Left hindlimb (tissue), 1 donor: ENCODE measurements at regions not wholly inside any gene's neighbourhood (a gene's known extent, or its start where the extent isn't known, plus 50 kb on each side); places are given as distances from the start of the nearest gene placed in this dataset.
"Not testable (repeated sequence)": the region's sequence is repeated elsewhere in the genome, so short reads cannot be mapped to it uniquely, and the experiment has no call there.

Source experiments
- DNase-seq: peaks from one replicate; pipeline ENCODE4 v3.0.0-alpha.2; 2018

DNA sequence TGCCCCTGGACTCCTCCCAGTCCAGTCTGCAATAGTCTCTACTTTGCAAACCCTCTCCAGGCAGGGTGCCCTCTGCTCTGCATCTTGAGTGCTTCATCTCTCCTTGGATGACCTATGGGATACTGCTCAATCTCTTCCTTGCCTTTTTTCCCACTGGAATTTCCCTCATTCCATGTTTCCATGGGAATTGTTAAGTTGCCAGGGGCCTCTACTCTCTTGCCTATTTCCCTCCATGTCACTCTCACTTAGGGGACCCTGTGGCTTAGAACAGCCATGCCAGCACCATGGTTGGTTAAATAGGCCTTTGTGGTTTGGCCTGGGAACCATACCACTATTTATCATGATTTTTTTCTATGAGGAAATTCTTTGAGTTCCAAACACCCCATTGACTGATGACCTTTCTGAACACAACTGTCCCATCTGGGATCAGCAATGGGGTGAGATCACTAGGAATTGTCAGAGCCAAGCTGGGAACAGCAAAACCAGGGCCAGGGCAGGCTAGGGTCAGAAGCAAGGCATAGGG, 91.4 kb upstream of the RBMS1 start:
- no peak for DNase-seq

DNA sequence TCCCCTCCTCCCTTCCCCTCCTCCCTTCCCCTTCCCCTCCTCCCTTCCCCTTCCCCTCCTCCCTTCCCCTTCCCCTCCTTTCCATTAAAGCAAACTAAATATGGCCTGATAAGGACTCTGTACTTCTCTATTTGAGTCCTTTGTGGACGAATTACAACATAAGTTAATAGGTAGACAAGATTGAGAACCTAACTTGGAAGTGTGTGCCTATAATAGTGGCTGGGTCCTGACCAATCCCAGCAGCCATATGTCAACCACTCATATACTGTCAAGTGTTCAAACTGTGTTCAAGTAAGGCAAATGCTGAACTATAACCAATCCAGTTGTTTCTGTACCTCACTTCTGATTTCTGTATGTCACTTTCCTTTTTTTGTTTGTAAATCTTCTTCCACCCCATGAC, 97.1 kb upstream of the RBMS1 start:
- DNase-seq = no peak

DNA sequence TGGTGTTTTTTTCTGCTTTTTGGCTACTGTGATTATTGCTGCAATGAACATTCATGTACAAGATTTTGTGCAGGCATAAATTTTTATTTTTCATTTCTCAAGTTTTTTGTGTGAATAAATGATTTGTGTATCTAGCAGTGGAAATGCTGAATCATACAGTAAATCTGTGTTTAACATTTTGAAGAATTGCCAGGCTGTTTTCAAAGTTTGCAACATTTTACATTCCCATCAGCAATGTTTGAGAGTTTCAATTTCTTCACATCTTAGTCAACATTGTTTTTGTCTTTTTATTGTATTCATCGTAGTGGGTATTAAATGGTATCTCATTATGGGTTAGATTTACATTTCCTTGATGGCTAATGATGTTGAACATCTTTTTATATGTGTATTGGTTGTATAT, 98.8 kb upstream of the RBMS1 start:
- no peak for DNase-seq

DNA sequence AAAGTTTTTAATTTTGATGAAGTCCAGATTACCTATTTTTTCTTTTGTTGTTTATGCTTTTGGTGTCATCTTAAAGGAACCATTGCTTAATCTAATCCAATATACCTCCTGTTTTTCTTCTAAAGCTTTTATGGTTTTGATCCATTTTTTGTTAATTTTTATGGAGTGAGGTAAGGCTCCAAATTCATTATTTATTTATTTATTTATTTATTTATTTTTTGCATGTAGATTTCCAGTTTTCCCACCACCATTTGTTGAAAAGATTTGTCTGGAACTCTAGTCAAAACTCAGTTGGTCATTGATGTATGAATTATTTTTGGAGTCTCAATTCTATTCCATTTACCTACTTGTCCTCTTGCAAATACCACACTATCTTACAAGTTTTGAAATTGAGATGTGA, 99.4 kb upstream of the RBMS1 start:
- no peak for DNase-seq

DNA sequence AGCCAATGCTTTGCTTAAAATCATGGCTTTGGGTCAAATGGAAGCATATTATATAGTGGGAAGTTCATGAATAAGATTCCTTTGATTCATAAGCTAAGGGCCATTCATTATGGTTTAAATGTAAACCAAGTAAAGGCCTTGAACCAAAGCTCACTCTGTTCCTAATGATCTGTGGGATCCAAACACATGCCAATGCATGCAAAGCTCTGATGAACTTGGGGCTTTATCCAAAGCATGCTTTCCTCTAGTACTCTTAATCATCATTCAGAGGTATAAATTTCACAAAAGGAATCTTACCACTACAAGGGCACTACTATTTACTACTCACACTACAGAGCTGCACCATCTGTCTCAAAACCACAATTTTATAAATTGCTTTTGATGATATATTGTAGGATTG, 102.8 kb upstream of the RBMS1 start:
- no peak for DNase-seq

- not testable (repeated sequence) for DNase-seq
These were observed 106.8 kb upstream of the RBMS1 start for GRCh38 chr2:160600437-160600836.

DNA sequence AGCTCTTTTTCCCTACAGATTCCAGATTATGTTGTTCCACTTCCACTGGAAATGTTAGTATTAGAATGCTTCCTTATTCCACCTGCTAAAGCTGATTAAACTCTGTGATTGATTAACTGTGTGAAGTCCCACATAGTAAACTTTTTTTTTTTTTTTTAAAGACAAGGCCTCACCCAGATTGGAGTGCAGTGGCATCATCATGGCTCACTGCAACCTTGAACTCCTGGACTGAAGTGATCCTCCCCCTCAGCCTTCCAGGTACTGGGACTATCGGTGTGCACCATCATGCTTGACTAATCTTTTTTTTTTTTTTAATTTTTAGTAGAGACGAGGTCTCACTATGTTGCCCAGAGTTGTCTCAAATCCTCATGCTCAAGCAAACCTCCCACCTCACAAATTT, 108.5 kb upstream of the RBMS1 start:
- DNase-seq = no peak

DNA sequence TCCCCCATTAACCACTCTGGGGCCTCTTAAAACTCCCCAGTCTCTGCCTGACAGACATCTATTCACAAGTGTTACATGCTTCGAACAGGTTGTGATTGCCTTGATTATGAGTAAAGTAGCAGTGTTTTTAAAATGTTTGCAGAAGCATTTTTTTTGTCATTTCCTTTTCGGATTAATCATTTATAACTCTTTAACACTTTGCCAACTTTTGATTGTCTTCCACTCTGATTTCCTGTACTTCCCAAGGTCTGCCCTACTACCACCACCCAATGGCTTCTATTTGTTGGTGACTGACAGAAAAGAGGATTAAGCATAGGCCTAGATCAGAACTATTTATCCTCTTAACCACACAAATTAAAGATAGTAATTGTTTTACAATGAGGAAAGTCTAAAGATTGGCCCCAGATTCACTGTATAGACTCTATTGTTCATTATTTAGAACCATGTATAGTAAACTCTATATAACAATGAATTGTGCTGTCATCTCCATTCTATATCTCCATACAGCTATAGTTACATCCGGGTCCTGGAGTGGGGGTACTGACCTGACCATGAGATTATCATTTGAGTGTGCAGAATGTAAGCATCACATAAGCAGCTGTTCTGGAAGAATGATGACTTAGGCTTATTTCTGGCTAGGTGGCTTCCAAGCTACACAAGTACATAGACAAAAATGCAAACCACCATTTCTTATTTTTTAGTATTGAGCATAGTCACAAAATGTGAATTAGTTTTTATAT, 110.3 kb upstream of the RBMS1 start:
- DNase-seq = no peak

DNA sequence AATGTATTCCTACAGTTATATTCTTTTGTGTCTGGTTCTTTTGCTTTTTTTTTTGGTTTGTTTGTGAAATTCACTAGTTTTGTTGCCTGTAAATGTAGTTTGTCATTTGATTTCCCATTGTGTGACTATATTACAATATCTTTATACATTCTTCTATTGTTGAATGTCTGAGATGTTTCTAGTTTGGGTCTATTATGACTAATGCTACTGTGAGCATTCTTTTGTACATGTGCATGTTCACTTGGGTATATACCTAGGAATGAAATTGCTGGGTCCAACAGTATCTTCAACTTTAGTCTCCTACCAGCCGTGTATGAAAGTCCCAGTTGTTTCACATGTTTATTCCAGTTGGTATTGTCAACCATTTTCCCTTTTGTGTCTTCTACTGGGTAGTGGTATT, 112.7 kb upstream of the RBMS1 start:
- no peak for DNase-seq

DNA sequence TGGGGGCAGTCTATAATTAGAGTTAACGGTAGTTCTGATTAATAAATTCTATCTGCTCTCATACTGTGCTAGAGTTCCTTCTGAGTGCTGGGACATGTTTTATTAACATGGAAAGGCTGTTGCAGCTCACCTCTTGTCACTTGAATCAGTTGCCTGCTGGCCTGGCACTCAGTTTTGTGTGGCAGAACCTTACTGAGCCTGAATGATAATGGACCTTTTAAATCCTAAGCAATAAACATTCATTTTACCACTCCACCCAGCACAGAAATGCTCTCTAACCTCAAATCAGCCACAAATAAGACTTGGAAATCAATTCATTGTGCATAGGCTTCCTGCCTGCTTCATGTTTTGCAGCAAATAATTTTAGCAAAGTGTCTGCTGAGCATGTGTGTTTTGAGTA, 115.0 kb upstream of the RBMS1 start:
- DNase-seq = no peak

DNA sequence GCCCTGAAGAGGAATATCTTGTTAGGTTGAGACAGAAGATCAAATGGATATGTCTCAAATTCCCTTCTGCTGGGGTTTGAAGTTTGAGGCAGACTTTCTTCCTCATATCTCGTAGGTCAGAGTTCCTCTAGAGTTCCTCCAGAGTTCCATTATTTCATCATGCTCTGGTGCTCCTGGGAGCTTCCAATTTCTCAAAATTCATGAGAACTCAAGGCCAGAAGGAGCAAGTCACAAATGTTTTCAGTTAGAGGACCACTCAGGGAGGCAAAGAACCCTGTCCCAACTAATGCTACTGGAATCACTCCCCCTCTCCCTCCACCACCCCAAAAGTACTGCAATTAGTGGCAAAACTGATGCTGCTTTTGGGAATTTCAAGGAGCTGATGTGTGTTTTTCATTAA, 115.7 kb upstream of the RBMS1 start:
- DNase-seq = no peak

- no peak for DNase-seq
These were observed 116.4 kb upstream of the RBMS1 start for GRCh38 chr2:160610041-160610440.

GRCh38 chr2:160612266-160612856, 118.8 kb upstream of the RBMS1 start:
- no peak for DNase-seq

- no peak for DNase-seq
These were observed 120.0 kb upstream of the RBMS1 start for GRCh38 chr2:160613466-160614153.

DNA sequence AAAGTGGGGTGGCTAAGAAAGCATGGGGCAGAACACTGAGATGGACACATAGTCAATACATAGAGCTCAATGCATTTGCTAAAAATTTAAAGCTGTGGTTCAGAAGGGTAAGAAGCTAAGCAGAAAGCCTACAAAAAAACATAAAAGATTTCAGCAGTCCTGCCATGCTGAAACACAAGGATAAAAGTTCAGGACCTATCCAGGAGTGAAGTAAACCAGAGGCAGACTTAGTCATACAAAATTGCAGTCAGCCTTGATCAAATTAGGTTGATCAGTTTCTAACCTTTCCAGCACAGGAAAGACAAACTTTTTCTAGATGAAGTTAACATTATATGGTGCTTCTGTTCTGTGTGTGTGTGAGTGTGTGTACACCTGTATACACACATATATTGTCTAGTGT, 120.8 kb upstream of the RBMS1 start:
- no peak for DNase-seq

- DNase-seq = no peak
These were observed 122.1 kb upstream of the RBMS1 start for GRCh38 chr2:160615706-160616105.

GRCh38 chr2:160616149-160616548, 122.5 kb upstream of the RBMS1 start:
- DNase-seq = no peak

DNA sequence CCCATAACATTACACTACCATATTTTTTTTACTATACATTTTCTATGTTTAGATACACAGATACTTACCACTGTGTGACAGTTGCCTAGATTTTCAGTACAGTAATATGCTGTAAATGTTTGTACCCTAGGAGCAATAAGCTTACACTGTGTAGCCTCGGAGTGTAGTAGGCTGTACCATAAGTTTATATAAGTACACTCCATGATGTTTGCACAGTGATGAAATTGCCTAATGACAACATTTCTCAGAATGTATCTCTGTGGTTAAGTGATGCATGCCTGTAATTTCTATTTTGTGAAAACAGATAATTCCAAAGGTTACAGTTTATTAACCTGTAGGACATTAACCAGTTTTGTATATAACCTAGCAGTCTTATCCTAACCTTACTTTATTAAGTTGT, 128.1 kb upstream of the RBMS1 start:
- no peak for DNase-seq

DNA sequence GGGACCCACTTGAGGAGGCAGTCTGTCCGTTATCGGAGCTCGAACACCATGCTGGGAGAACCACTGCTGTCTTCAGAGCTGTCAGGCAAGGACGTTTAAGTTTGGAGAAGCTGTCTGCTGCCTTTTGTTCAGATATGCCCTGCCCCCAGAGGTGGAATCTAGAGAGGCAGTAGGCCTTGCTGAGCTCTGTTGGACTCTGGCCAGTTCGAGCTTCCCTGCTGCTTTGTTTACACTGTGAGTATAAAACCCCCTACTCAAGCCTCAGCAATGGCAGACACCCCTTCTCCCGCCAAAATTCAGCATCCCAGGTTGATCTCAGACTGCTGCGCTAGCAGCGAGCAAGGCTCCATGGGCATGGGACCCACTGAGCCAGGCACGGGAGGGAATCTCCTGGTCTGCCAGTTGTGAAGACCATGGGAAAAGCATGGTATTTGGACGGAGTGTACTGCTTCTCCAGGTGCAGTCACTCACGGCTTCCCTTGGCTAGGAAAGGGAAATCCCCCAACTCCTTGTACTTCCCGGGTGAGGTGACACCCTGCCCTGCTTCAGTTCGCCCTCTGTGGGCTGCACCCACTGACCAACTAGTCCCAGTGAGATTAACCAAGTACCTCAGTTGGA, 134.5 kb upstream of the RBMS1 start:
- not testable (repeated sequence) for DNase-seq

DNA sequence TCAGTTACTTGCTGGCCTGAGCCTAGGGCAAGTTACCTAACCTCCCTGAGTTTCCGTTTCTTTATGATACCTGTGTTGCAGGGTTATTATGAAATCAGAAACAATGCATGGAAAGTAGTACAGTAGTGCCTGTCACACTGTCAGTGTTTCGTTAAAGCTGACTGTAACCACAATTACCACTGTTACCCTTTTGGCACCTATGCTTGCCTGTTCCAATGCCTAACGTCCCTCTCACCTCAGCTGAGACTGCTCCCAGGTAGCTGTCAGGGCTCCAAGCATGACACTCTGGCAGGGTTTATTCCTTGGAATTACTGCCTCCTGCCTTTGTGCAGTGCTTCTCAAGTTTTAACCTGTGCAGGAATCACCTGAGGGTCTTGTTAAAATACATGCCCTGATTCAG, 135.2 kb upstream of the RBMS1 start:
- no peak for DNase-seq

GRCh38 chr2:160630801-160631590, 137.4 kb upstream of the RBMS1 start:
- peak; percentile 57 for DNase-seq

DNA sequence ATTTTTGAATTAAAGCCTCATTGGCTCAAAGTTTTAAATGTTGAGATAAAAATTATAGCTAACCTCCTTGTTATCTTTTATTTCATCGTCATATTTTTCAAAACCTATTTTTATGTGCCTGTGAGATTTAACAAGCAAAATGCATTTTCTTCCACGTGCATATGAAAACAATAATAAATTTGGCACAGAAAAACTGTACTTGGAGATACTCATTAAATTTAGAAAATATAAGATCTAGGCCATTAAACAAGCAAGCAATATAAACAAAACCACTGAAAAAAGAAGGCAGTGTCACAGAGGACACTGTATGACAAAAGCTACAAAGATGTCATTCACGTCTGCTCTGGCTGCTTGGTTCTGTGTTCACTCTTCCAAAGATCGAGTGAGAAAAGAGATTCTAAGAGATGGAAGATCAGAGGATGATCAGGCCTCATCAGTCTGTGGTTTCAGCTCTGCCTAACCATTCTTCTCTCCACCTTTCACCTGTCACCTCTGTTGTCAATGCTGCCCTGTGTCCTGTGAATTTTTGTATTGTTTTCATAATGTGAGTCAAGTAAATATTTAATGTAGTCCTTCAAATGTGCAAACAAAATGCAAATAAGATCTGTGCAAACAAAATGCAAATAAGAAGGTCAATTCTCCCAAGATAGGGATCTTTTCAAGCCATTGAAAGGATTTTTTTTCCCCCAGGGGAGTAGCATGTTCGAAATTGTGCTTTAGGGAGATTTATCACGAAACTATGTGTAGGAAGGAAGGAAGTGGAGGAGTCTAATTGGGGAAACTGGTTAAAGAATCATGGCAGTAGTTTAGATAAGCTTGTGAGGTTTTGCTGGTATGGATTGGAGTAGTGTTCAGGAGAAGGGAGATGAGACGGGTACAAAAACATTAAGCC, 138.7 kb upstream of the RBMS1 start:
- DNase-seq = no peak
